A549 (cell line): ENCODE measurements at regions not wholly inside any gene's neighbourhood (a gene's known extent, or its start where the extent isn't known, plus 50 kb on each side); places are given as distances from the start of the nearest gene placed in this dataset.

Experiments
- ATAC-seq, 2 experiments: fragments of 200-7000 bp in 1 of 2; fragments of >200 bp in 1 of 2; cut with Nextera tagmentation in 1 of 2; cut with Tn5 transposase in 1 of 2; 3 replicates each; pipeline versions ENCODE4 v1.8.0 to v1.9.1; 2018 to 2020; ENCODE audit warnings: mild to moderate bottlenecking in 1 of 2, moderate library complexity in 1 of 2
- CTCF ChIA-PET: fragments of 300-600 bp; sonication (Branson Sonifier 250); formaldehyde crosslinking; extraction: SDS; loops from one replicate; lab custom pipeline; 2021; ENCODE audit warnings: antibody characterized with exemption, inconsistent platforms; lab: Yijun Ruan, JAX
- POLR2A ChIA-PET: fragments of 350-600 bp; formaldehyde crosslinking; extraction: SDS; loops from one replicate; lab custom pipeline; 2021; ENCODE audit warnings: antibody characterized with exemption, inconsistent platforms; lab: Yijun Ruan, JAX
- DNase-seq, 2 experiments: peaks; one replicate each; pipeline versions ENCODE4 v3.0.0 to v3.0.0-alpha.2; 2011 to 2016; ENCODE audit warnings: low read depth in 1 of 2, low spot score in 1 of 2
- FAIRE-seq: peaks from 2 replicates; lab custom pipeline; 2011; peaks lifted over from hg19 to GRCh38; lab: Jason Lieb, UNC
- H3K27ac ChIP-seq, 2 experiments: fragments of >200 bp; sonication (Bioruptor Twin); formaldehyde crosslinking; 3 replicates each; pipeline ENCODE4 v1.5.1; 2016 to 2017
- H3K4me1 ChIP-seq: fragments of >200 bp; sonication (Bioruptor Twin); formaldehyde crosslinking; 3 replicates; pipeline ENCODE4 v1.6.1; 2016
- H3K4me2 ChIP-seq: fragments of >200 bp; sonication (Bioruptor Twin); formaldehyde crosslinking; 3 replicates; pipeline ENCODE4 v1.6.1; 2016
- H3K4me3 ChIP-seq: fragments of >200 bp; sonication (Bioruptor Twin); formaldehyde crosslinking; 3 replicates; pipeline ENCODE4 v1.5.1; 2016
- H3K9me3 ChIP-seq: fragments of >200 bp; sonication (Bioruptor Twin); formaldehyde crosslinking; 3 replicates; pipeline ENCODE4 v1.6.1; 2016
- BHLHE40 ChIP-seq: IDR thresholded peaks from 2 replicates; pipeline ENCODE4 v1.6.1; 2012; ENCODE audit warnings: low read depth, low read length, inconsistent platforms
- CHD4 ChIP-seq: fragments of 200-600 bp; sonication (generic); IDR thresholded peaks from 2 replicates; pipeline ENCODE4 v1.6.1; 2016; ENCODE audit warnings: antibody characterized with exemption, mild to moderate bottlenecking, borderline replicate concordance
- EHMT2 ChIP-seq: fragments of 200-600 bp; sonication (generic); IDR thresholded peaks from 2 replicates; pipeline ENCODE4 v1.6.1; 2016; ENCODE audit warnings: antibody characterized with exemption, low read depth, mild to moderate bottlenecking, moderate library complexity
- ESRRA ChIP-seq: fragments of 150-350 bp; IDR thresholded peaks from 2 replicates; pipeline ENCODE4 v1.6.1; 2014; ENCODE audit warnings: mild to moderate bottlenecking, low read length, borderline replicate concordance
- FOXS1 ChIP-seq: fragments of 250-450 bp; sonication (Bioruptor Pico); IDR thresholded peaks from 2 replicates; pipeline ENCODE4 v1.5.0; 2020; ENCODE audit warnings: mild to moderate bottlenecking, moderate library complexity
- HDAC2 ChIP-seq: fragments of 200-600 bp; sonication (generic); IDR thresholded peaks from 2 replicates; pipeline ENCODE4 v1.6.1; 2016
- HOXA7 ChIP-seq: fragments of 250-450 bp; sonication (Bioruptor Pico); IDR thresholded peaks from 2 replicates; pipeline ENCODE4 v1.5.0; 2020; ENCODE audit warnings: mild to moderate bottlenecking, moderate library complexity
- HOXB13 ChIP-seq: fragments of 250-450 bp; sonication (Bioruptor Pico); IDR thresholded peaks from 2 replicates; pipeline ENCODE4 v1.5.0; 2020; ENCODE audit warnings: low read depth, mild to moderate bottlenecking, moderate library complexity
- JUN ChIP-seq, 2 experiments: fragments of >200 bp; sonication (Bioruptor Twin); formaldehyde crosslinking; IDR thresholded peaks; 2 replicates in 1 of 2; 3 replicates in 1 of 2; pipeline ENCODE4 v1.6.1; 2016 to 2017
- JUNB ChIP-seq: fragments of >200 bp; sonication (Bioruptor Twin); formaldehyde crosslinking; IDR thresholded peaks from 2 replicates; pipeline ENCODE4 v1.6.1; 2016
- KDM5A ChIP-seq: fragments of 200-600 bp; sonication (generic); IDR thresholded peaks from 2 replicates; pipeline ENCODE4 v1.6.1; 2016; ENCODE audit warnings: antibody characterized with exemption, mild to moderate bottlenecking
- MAFK ChIP-seq: fragments of 450-650 bp; IDR thresholded peaks from 2 replicates; pipeline ENCODE4 v1.6.1; 2014; ENCODE audit not compliant: partially characterized antibody
- MAZ ChIP-seq: fragments of 150-350 bp; IDR thresholded peaks from 2 replicates; pipeline ENCODE4 v1.6.1; 2014; ENCODE audit warnings: antibody characterized with exemption, low read depth, low read length, borderline replicate concordance
- MYC ChIP-seq: IDR thresholded peaks from 2 replicates; pipeline ENCODE4 v1.6.1; 2012; ENCODE audit warnings: mild to moderate bottlenecking, inconsistent platforms, low read length, improper control_type of control experiment, borderline replicate concordance
- NPAS2 ChIP-seq: fragments of 250-450 bp; sonication (Bioruptor Pico); IDR thresholded peaks from 2 replicates; pipeline ENCODE4 v1.8.0; 2022; ENCODE audit warnings: mild to moderate bottlenecking, moderate library complexity, borderline replicate concordance
- PBX3 ChIP-seq: IDR thresholded peaks from 2 replicates; pipeline ENCODE4 v1.6.1; 2012
- POLR2A ChIP-seq: IDR thresholded peaks from 2 replicates; pipeline ENCODE4 v1.6.1; 2012; ENCODE audit warnings: mild to moderate bottlenecking, low read length
- RAD21 ChIP-seq, 2 experiments: fragments of >200 bp in 1 of 2; sonication (Bioruptor Twin) in 1 of 2; formaldehyde crosslinking in 1 of 2; IDR thresholded peaks in 1 of 2; conservative IDR thresholded peaks in 1 of 2; 2 replicates in 1 of 2; 3 replicates in 1 of 2; pipeline ENCODE4 v1.6.1; 2012 to 2018; ENCODE audit warnings: inconsistent platforms in 1 of 2
- RARB ChIP-seq: fragments of 250-450 bp; sonication (Bioruptor Pico); IDR thresholded peaks from 2 replicates; pipeline ENCODE4 v1.8.0; 2021; ENCODE audit warnings: mild to moderate bottlenecking, moderate library complexity
- RCOR1 ChIP-seq: fragments of 150-350 bp; IDR thresholded peaks from 2 replicates; pipeline ENCODE4 v1.6.1; 2014; ENCODE audit warnings: antibody characterized with exemption, low read length, low read depth
- SREBF2 ChIP-seq: fragments of 450-650 bp; IDR thresholded peaks from 2 replicates; pipeline ENCODE4 v1.6.1; 2014; ENCODE audit warnings: mild to moderate bottlenecking, moderate library complexity
- ZNF302 ChIP-seq: fragments of 250-450 bp; sonication (Bioruptor Pico); IDR thresholded peaks from 2 replicates; pipeline ENCODE4 v1.9.0; 2021; ENCODE audit warnings: inconsistent platforms, mild to moderate bottlenecking, moderate library complexity
- WGBS: methylation state at CpG from one replicate; pipeline ENCODE4 v1.1.6; 2017; ENCODE audit errors: missing lambda C conversion rate; 5-methylcytosine and 5-hydroxymethylcytosine counted together
- TF ChIP-seq, protein P1 (sequence below): fragments of 150-350 bp; IDR thresholded peaks from 2 replicates; pipeline ENCODE4 v1.6.1; 2014; ENCODE audit warnings: low read depth, mild to moderate bottlenecking, low read length
- TF ChIP-seq, protein P2 (sequence below): fragments of 250-450 bp; sonication (Bioruptor Pico); IDR thresholded peaks from 2 replicates; pipeline ENCODE4 v1.5.0; 2020; ENCODE audit warnings: low read depth, mild to moderate bottlenecking, moderate library complexity
- TF ChIP-seq, protein P3 (sequence below): fragments of >200 bp; sonication (Bioruptor Twin); formaldehyde crosslinking; IDR thresholded peaks from 2 replicates; pipeline ENCODE4 v1.6.1; 2016
- TF ChIP-seq, protein P4 (sequence below): fragments of >200 bp; sonication (Bioruptor Twin); formaldehyde crosslinking; IDR thresholded peaks from 3 replicates; pipeline ENCODE4 v1.6.1; 2016

DNA sequence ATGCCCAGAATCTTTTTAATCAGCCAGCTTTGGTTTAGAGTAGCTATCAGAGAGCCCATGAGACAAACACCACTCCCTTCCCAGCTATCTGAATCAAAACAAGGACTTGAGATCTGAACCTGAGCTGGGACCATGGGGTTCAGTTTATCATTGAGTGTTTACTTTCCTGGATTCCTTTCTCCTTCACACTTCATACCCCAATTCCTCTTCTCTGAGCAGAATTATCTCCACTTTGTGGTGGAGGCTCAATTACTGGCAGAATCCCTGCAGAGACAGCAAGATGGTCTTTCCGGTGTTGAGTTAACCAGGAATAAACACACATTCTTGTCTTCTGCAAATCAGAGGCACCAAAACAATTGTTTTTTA, 102.4 kb downstream of the RPL22L1 start (continued):
- TF ChIP-seq PBX3, result no peak
- no peak for TF ChIP-seq MAZ
- TF ChIP-seq SREBF2, result no peak
- TF ChIP-seq, protein P1, sequence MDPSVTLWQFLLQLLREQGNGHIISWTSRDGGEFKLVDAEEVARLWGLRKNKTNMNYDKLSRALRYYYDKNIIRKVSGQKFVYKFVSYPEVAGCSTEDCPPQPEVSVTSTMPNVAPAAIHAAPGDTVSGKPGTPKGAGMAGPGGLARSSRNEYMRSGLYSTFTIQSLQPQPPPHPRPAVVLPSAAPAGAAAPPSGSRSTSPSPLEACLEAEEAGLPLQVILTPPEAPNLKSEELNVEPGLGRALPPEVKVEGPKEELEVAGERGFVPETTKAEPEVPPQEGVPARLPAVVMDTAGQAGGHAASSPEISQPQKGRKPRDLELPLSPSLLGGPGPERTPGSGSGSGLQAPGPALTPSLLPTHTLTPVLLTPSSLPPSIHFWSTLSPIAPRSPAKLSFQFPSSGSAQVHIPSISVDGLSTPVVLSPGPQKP, result no peak
- no peak for TF ChIP-seq EHMT2
- no peak for TF ChIP-seq FOXS1 (CRISPR knock-in tag)
- TF ChIP-seq HDAC2, result no peak
- TF ChIP-seq, protein P2, sequence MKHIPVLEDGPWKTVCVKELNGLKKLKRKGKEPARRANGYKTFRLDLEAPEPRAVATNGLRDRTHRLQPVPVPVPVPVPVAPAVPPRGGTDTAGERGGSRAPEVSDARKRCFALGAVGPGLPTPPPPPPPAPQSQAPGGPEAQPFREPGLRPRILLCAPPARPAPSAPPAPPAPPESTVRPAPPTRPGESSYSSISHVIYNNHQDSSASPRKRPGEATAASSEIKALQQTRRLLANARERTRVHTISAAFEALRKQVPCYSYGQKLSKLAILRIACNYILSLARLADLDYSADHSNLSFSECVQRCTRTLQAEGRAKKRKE, result no peak

- no peaks in the 10 kb centered on the region for H3K9me3 ChIP-seq
- no peak for TF ChIP-seq BHLHE40
- TF ChIP-seq RAD21 (conservative IDR thresholded peaks at IDR 0.05 in 1 of 2, IDR thresholded peaks at IDR 0.05 in 1 of 2), result no peak
- no peak for TF ChIP-seq ESRRA
- TF ChIP-seq ZNF302 (CRISPR knock-in tag), result no peak
- no peak for TF ChIP-seq MYC
- TF ChIP-seq, all 56 proteins: peak for 0
- Histone ChIP-seq H3K4me1 (peaks cover 11% of the 10 kb centered on the region; the same call in 2 of the 3 replicates), H3K4me3 (no peak overlapping the region), H3K4me2 (no peak overlapping the region), H3K27ac (no peak overlapping the region)
- ChIA-PET CTCF (interaction anchor here (1.3 kb wide), 1 partner anchor 10 kb away, joined by 3 read pairs; no protein-coding TSS in a partner anchor), POLR2A (no interaction called here)
- 74% methylated on average over 4 of the region's 4 CpGs for WGBS
- ATAC-seq (no peak), FAIRE-seq (no peak), DNase-seq (no peak)
These were observed 103.0 kb downstream of the RPL22L1 start for GRCh38 chr3:170766823-170767575.

DNA sequence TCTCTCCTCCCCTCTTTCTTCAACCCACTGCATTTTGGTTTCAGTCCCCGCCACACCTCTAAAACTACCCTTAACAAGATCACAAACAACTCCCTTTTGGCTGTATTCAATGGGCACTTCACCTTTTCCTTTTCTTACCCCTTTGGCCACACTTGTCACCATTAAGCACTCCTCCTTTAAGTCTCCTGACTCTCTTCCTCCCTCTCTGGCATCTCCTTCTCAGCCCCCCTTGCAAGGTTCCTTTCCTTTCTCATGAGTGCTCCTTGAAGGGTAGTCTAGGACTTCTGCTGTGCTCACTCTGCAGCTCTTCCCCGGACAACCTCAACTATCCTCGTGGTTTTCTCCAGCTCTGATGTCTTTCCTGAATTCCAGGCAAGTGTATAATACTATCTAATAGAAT, 103.7 kb downstream of the RPL22L1 start:
- Histone ChIP-seq H3K4me1 (peaks cover 11% of the 10 kb centered on the region; the same call in 2 of the 3 replicates), H3K4me3 (no peak overlapping the region), H3K9me3 (no peaks in the 10 kb centered on the region), H3K27ac (no peak overlapping the region), H3K4me2 (no peak overlapping the region; the same call in 2 of the 3 replicates)
- ChIA-PET POLR2A (no interaction called here), CTCF (interaction anchor here (1.3 kb wide), 1 partner anchor 11 kb away, joined by 3 read pairs; no protein-coding TSS in a partner anchor)
- WGBS, result 81% methylated on average over 3 of the region's 3 CpGs
- FAIRE-seq (no peak), ATAC-seq (no peak), DNase-seq (no peak)
- TF ChIP-seq, protein P3, sequence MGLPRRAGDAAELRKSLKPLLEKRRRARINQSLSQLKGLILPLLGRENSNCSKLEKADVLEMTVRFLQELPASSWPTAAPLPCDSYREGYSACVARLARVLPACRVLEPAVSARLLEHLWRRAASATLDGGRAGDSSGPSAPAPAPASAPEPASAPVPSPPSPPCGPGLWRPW, result no peak
- TF ChIP-seq HOXA7 (CRISPR knock-in tag), result no peak
- no peak for TF ChIP-seq BHLHE40
- no peak for TF ChIP-seq RARB (CRISPR knock-in tag)
- no peak for TF ChIP-seq RCOR1
- TF ChIP-seq MAZ, result no peak
- no peak for TF ChIP-seq POLR2A
- TF ChIP-seq, protein P4, sequence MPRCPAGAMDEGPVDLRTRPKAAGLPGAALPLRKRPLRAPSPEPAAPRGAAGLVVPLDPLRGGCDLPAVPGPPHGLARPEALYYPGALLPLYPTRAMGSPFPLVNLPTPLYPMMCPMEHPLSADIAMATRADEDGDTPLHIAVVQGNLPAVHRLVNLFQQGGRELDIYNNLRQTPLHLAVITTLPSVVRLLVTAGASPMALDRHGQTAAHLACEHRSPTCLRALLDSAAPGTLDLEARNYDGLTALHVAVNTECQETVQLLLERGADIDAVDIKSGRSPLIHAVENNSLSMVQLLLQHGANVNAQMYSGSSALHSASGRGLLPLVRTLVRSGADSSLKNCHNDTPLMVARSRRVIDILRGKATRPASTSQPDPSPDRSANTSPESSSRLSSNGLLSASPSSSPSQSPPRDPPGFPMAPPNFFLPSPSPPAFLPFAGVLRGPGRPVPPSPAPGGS, result no peak
- no peak for TF ChIP-seq MAFK
- TF ChIP-seq HOXB13 (CRISPR knock-in tag), result no peak
- no peak for TF ChIP-seq KDM5A
- TF ChIP-seq CHD4, result no peak
- TF ChIP-seq, protein P1, result no peak
- TF ChIP-seq JUNB, result no peak
- TF ChIP-seq MYC, result no peak
- no peak for TF ChIP-seq NPAS2
- no peak for TF ChIP-seq JUN (IDR thresholded peaks at IDR 0.05)
